HL-60 (cell line): ENCODE measurements at regions not wholly inside any gene's neighbourhood (a gene's known extent, or its start where the extent isn't known, plus 50 kb on each side); places are given as distances from the start of the nearest gene placed in this dataset.

Experiments
- CTCF ChIP-seq: IDR thresholded peaks from one replicate; pipeline ENCODE4 v1.5.1; 2011; ENCODE audit warnings: low read length, control low read depth, inconsistent platforms; ENCODE audit not compliant: insufficient read depth
- GABPA ChIP-seq: IDR thresholded peaks from 2 replicates; pipeline ENCODE4 v1.6.1; 2012; ENCODE audit warnings: low read depth
- POLR2AphosphoS5 ChIP-seq: IDR thresholded peaks from 2 replicates; pipeline ENCODE4 v1.6.1; 2012; ENCODE audit warnings: low read depth
- REST ChIP-seq: IDR thresholded peaks from 2 replicates; pipeline ENCODE4 v1.6.1; 2012; ENCODE audit warnings: low read depth; ENCODE audit not compliant: insufficient replicate concordance
- SPI1 ChIP-seq: IDR thresholded peaks from 2 replicates; pipeline ENCODE4 v1.6.1; 2012; ENCODE audit warnings: low read depth, mild to moderate bottlenecking, borderline replicate concordance

- TF ChIP-seq CTCF (no peak), SPI1 (no peak), POLR2AphosphoS5 (no peak), REST (no peak), GABPA (no peak)
Measured at GRCh38 chr1:191572479-191572878, 585.8 kb upstream of the RGS18 start.
